C4-2B (cell line): ENCODE measurements at regions not wholly inside any gene's neighbourhood (a gene's known extent, or its start where the extent isn't known, plus 50 kb on each side); places are given as distances from the start of the nearest gene placed in this dataset.

ENCODE experiments used
- H3K27ac ChIP-seq: fragments of 450-650 bp; 2 replicates; pipeline ENCODE4 v1.5.1; 2017
- ZFX ChIP-seq: fragments of 450-650 bp; IDR thresholded peaks from 2 replicates; pipeline ENCODE4 v1.6.1; 2017
- TF ChIP-seq, protein P1 (sequence below): fragments of 450-650 bp; conservative IDR thresholded peaks from 2 replicates; pipeline ENCODE4 v1.5.1; 2017; ENCODE audit warnings: mild to moderate bottlenecking

DNA sequence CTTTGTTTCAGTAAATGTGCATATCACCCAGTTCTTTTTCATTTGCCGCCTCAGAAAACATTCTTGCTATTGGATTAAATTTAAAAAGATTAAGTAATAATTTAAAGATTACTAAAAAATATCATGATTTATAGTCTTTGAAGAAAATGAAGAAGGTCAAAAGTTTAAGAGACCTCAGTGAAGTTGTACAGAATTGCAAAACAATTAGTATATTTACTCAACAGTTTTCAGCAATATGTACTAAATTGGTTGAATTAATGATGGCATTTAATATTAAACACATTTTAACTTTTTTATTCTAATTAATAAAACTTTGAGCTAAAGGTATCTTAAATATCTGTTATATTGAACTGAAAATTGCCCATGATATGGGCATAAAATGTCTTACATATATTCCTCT lies 49.9 kb upstream of the KLF6 start:
- H3K27ac ChIP-seq = no peak overlapping the region

More for the DNA sequence above, 49.9 kb upstream of the KLF6 start:
- TF ChIP-seq, protein P1, sequence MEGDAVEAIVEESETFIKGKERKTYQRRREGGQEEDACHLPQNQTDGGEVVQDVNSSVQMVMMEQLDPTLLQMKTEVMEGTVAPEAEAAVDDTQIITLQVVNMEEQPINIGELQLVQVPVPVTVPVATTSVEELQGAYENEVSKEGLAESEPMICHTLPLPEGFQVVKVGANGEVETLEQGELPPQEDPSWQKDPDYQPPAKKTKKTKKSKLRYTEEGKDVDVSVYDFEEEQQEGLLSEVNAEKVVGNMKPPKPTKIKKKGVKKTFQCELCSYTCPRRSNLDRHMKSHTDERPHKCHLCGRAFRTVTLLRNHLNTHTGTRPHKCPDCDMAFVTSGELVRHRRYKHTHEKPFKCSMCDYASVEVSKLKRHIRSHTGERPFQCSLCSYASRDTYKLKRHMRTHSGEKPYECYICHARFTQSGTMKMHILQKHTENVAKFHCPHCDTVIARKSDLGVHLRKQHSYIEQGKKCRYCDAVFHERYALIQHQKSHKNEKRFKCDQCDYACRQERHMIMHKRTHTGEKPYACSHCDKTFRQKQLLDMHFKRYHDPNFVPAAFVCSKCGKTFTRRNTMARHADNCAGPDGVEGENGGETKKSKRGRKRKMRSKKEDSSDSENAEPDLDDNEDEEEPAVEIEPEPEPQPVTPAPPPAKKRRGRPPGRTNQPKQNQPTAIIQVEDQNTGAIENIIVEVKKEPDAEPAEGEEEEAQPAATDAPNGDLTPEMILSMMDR = no peak
- no peak for TF ChIP-seq ZFX
